EH (cell line): ENCODE measurements at regions not wholly inside any gene's neighbourhood (a gene's known extent, or its start where the extent isn't known, plus 50 kb on each side); places are given as distances from the start of the nearest gene placed in this dataset.
"Not testable (repeated sequence)": the region's sequence is repeated elsewhere in the genome, so short reads cannot be mapped to it uniquely, and the experiment has no call there.

Experiments used
- DNase-seq: peaks from one replicate; pipeline ENCODE4 v3.0.0-alpha.2; 2015; ENCODE audit warnings: low read depth

DNA sequence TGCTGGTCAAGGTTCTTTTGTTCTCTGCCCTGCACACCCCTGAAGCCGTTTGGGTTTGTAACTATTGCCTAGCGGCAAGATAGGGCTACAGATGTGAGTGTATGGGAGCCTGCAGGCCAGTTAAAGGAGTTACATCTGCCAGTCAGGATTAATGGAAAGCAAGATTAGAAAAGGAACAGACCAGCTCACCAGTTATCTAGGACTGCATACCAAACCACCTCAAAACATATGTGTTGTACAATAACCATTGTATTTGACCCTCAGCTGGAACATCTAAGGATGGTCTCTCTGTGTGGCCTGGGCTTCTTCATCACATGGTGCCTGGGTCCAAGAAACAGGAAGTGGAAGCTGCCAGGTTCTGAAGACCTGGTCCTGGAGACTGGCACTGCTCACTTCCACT lies 52.5 kb upstream of the FBXO28 start:
- DNase-seq: no peak

DNA sequence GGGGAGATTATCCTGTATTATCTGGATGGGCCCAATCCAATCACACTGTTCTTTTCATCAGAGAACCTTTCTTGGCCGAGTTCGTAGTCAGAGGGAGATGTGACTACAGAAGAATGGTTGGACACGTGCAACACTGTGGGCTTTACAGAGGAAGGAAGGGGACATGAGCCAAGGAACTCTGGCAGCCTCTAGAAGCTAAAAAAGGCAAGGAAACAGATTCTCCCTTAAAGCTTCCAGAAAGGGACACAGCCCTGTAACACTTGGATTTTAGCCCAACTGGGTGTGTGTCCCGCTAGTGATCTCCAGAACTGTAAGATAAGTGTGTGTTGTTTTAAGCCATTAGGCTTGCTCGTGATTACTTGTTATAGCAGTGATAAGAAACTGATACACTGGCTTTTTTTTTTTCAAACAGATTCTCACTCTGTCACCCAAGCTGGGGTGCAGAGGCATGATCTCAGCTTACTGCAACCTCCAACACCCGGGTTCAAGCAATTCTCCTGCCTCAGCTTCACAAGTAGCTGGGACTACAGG lies 53.9 kb upstream of the FBXO28 start:
- DNase-seq: no peak

DNA sequence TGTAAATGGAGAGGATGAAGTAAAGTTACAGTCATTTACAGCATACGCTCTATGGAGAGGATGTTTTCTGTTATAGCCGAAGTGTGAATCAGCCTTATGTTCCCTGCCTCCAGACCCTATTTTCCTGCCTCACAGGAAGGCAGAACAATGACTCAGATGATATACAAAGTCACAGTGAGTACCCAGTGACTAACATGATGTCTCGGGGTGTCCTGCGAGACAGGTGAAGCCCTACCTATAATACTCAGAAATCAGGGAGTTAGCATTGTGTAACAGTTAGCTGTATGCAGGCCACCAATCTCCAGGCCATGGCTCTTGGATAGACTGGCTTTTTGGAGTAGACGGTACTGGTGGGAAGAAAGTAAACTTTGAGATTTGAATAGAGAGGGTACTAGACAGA lies 55.6 kb upstream of the FBXO28 start:
- DNase-seq: peak; percentile 56

DNA sequence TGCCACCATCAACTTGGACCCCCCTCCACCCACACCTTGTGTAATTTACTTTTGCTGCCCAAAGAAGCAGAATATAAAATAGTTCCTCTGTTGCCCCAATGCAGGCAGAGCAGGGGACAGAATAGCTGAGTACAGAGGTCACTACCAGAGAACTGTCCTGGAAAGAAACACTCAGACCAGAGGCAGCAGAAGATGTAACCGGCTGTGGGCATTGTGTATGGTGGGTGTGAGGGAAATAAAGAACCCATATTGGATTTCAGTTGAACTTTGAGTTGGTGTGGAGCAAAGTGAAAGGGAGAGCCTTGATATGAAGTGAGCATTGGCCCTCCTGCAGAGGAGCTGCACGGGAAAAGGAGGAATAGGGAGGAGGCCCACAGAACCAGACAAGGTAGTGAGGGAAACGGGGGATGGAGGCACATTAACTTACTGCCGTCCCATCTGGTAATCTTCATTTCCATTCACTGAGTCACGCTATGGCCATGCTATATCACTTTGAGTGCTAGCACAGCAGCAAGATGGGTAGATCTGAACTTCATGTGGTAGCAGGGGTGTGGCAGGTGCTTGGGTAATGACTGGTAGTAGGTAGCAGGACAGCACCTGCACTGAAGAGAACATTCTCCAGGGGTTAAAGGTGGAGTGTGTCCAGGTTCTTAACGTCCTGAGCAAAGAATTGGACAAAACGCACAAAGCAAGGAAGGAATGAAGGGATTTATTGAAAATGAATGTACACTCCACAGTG lies 56.3 kb upstream of the FBXO28 start:
- DNase-seq: no peak

DNA sequence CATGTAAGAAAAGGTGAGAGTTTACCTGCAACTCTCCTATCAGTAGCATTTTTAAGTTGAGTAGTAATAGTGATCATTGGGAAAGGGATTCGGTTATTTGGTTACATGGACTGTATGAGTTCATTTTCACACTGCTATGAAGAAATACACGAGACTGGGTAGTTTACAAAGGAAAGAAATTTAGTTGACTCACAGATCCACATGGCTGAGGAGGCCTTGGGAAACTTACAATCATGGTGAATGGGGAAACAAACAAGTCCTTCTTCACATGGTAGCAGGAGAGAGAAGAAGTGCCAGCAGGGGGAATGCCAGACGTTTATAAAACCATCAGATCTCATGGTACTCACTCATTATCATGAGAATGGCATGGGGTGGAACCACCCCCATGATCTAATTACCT lies 59.3 kb upstream of the FBXO28 start:
- DNase-seq: no peak

DNA sequence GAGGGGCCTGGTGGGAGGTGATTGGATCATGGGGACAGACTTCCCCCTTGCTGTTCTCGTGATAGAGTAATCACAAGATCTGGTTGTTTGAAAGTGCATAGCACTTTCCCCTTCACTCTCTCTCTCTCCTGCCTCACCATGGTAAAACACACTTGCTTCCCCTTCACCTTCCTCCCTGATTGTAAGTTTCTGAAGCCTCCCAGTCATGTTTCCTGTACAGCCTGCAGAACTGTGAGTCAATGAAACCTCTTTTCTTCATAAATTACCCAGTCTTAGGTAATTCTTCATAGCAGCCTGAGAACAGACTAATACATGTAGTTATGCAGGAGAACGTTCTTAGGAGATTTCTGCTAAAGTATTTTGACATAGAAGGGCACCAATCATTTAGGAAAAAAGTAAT lies 59.9 kb upstream of the FBXO28 start:
- no peak for DNase-seq

DNA sequence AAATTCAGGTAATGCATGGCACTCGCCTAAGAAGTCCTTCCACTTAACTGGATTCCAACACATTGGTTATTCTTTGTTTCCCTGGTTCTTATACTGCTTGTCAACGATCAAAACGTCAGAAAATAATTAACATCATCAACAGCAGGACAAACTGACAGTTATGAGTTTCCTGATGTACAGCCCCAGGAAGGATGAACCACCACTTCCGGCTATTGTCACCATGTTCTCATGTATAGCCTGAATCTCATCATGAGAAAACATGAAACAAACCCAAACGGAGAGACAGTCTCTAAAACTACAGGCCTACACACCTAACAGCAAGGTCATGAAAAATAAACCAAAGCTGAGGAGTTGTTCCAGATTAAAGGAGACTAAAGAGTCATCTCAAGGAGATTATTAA lies 60.5 kb upstream of the FBXO28 start:
- DNase-seq: no peak

DNA sequence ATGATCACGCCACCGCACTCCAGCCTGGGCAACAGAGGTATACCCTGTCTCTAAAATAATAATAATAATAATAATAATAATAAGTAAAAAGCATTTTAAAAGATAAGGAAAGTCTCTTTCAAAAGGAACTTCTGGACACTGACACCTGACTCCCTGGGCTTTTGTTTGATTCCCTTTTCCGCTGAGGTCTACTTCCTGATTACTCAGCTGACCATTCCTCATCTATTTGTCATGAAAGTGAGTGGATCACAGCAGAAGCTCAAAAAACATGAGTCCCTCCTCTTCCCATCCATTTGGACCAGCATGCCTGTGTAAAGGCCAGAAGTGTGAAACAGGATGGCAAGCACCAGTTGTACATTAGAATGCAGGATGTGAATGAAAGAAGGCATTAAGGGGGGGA lies 61.1 kb upstream of the FBXO28 start:
- DNase-seq: peak; percentile 77

DNA sequence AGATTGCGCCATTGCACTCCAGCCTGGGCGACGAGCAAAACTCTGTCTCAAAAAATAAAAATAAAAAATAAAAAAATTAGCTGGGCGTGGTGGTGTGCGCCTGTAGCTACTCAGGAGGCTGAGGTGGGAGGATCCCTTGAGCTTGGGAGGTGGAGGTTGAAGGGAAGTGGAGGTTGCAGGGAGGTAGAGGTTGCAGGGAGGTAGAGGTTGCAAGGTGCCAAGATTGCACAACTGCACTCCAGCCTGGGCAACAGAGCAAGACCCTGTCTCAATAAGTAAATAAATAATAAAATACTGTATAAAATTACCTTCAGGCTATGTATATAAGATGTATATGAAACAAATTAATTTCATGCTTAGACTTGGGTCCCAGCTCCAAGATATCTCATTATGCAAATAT lies 62.1 kb upstream of the FBXO28 start:
- DNase-seq: not testable (repeated sequence)

DNA sequence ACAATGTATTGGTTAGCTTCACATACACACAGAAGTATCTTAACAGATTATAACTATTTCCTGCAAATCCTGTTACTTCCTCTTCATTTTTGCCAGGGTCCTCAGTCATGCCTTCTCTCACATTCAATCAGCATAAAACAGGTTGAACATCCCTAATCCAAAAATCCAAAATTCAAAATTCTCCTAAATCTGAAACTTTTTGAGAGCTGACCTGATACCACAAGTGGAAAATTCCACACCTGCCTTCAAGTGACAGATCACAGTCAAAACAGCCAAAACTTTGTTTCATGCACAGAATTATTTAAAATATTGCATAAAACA lies 62.9 kb upstream of the FBXO28 start:
- DNase-seq: no peak

DNA sequence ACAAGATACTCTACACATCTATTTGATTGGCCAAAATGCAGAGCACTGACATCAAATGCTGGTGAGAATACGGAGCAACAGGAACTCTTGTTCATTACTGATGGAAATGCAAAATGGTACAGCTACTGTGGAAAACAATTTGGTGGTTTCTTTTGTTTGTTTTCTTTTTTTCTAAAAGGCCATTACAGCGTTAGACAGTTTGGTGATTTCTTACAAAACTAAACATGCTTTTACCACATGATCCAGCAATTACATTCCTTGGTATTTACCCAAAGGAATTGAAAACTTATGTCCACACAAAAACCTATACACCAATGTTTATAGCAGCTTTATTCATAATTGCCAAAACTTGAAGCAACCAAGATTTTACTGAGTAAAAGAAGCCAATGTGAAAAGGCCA lies 66.4 kb upstream of the FBXO28 start:
- peak; percentile 83 for DNase-seq

DNA sequence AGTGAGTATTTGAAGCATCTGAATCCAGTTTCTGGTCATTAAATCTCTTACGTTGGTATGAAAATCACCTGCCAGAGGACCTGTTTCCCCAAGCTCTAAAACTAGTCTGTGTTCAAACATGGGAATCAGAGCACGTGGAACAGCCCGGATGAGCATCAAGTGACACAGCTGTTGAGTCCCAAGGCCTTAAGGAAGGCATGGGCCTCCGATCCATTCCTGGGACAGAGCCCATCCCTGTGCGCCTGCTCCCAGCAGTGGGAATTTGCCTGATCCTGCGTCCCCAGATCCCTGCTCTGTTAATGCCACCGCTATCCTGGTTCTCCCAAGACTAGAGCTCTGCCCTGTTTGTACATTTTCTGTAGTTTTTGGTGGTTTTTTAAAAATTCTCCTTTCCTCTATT lies 68.4 kb upstream of the FBXO28 start:
- DNase-seq: no peak

DNA sequence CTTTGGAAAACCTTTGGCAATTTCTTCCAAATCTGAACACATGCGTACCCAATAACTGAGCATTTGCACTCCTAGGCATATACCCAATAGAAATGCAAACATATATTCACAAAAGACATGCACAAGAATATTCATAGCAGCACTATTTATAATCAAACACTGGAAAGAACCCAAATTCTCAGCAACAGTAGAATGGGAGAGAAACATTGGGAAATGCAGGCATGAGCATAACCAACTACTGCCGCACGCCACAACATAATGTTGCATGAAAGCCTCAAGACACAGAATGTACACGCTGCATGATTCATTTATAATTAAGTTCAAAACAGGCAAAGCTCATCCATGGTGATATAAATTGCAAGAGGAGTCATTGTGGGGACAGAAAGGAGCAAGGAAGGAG lies 69.5 kb upstream of the FBXO28 start:
- no peak for DNase-seq

DNA sequence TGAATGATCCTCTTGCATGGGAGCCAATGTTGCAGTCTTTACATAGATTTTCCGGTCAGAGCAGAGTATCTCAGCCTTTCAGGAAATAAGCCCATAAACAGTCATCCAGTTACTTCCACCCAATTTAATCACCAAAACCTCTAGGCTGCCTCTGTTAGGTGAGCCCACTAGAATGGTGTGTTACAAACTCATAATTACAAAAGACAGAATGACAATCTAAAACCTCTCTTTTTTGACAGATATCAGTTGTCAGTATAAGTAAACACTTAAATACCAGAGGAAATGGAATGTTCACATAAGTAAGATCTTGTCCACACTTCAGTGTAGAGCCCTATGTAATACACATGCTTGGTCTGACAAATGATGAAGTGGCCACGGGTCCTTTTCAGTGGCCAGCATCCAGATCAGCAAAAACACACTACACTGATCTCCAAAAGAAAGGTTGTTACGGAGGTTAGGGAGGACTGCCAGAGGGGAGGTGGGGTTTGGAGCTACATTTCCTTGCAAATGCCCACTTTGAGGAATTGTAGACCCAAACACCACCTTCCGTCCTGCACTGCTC lies 71.3 kb upstream of the FBXO28 start:
- DNase-seq: no peak

DNA sequence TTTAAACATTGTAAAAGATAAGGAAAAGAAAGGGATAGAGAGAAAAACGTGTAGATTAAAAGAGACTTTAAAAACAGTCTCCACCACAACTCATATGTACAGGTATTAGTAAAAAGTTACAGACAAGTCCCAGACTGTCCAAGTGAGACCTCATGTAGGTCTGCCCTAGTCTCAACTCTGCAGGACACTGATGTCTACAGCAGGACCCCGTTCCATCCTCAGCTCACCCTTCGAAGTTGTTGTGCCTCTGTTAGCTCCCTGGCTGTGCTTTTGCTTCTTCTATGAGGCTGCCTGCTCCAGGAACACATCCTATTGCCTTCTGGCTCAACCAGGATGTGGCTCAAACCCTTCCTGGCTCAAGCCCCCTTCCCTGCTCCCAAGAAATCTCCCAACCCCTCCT lies 72.9 kb upstream of the FBXO28 start:
- no peak for DNase-seq

DNA sequence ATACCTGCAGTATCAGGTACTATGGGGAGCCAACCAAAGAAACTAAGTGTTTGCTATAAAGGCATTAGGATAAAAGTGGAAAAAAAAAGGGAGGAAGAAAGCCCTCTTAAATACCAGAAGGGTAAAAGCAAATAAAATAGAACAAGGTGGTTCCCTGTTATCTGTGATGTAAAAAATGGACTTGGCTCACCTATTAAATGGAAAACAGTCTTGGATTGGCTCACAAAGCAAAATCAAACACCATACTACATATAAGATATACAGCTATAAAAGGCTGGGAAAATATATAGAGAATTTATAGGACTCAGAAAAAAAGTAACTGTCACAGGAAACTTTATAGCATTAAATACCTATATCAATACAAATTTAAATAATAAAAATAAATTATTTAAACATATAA lies 73.5 kb upstream of the FBXO28 start:
- not testable (repeated sequence) for DNase-seq

DNA sequence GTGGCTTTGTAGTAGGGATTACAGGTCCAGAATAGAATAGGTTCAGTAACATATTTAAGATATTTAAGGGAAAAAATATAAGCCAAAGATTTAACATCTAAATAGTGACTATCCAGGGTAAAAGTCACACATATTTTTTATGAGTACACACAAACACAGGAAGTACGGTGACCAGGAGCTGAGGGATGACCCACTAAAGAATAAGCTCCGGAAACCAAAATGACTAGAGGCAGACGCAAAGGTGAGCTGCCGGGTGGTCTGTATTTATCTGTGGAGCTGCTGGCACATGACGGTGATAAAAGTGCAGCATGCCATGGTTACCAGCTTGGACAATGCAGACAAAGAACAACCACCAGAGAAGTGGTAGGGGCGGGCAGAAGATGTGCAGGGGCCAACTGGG lies 73.9 kb upstream of the FBXO28 start:
- DNase-seq: not testable (repeated sequence)

DNA sequence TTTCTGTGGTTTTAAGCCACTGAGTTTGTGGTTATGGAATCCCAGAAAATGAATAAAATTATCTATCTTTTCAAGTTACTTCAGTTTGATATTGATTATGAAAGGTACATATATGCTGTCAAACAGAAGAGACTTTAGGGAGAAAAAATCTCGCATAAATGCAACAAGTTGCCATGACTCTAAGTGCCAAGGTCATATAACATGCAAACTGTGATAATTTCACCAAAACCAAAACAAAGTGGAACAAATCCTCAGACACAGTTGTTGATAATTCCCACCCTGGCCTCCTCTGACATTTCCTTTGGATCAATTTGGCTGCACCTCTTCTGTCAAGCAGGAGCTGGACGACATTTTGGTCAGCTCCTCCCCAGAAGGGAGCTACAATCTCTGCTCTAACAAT lies 75.1 kb upstream of the FBXO28 start:
- DNase-seq: not testable (repeated sequence)

DNA sequence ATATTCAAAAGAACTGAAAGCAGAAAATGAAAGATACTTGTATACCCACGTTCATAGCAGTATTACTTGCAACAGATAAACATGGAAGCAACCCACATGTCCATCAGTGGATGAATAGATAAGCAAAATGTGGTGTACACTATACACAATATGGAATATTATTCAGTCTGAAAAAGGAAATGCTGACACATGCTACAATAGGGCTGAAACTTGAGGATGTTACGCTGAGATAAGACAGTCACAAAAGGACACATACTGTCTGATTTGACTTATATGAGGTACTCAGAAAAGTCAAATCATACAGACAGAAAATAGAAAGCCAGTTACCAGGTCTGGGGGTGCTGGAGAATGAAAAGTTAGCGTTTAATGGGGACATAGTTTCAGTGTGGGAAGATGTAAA lies 76.5 kb upstream of the FBXO28 start:
- DNase-seq: not testable (repeated sequence)

DNA sequence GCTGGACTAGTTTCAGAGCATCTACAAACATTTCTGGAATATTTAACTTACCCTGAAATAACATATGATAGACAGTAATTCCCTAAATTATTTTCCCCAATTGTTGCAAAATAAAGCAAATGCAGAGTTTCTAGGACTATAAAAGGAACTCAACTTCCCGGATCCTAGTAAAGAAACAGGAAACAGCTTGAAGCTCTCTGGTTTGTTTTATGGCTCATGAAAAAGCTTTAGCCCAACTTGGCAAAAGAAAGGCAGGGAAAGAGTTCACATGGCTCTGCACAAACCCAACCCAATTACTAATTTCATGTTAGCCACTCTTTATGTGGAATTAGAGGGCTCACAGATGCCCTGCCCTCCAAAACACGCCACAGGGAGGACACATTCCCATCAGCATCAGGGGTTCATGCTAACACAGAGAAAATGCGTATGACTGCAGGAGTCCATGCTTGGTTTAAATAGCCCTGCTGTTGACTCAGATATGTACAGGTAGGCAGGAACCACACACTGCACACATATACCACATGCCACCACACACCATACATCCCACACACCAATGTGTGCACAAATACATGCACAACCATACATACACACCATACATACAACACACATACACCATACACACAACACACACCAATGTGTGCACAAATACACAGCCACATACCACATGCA lies 81.2 kb upstream of the FBXO28 start:
- DNase-seq: not testable (repeated sequence)

DNA sequence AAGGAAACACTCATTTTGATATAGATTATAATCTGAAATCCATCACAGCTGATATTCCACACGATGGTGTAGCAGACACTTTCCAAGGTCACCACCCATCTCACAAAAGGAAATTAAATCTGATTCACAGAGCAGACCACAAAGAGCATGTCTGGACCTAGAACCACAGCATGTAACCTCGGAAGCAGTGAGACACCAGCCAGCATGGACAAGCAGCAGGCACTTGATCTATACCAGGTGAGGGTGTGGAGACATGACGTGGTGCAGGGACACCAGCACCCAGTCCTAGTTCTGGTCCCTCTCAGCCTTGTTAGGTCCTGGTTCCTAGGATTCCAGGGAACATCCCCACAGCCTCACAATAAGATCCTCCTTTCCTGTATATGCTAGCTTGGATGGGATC lies 81.9 kb upstream of the FBXO28 start:
- not testable (repeated sequence) for DNase-seq

DNA sequence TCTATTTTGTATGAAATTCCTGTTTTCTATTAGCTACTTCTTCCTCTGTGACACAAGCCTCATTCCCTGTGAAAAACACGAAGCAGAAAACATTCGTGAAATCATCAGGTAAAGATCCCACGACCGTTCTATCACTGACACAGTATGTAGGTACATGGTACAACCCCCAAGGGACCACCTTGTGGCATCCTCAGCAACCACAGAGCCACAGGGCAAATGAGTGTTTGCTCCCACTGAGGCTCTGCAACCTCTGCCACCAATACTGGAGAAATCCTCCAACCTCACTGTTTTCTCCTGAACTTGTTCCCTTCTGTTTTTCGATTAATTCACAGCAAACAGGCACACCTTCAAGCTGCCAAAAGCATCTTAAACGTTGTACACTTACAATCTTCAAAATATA lies 83.7 kb upstream of the FBXO28 start:
- DNase-seq: not testable (repeated sequence)

DNA sequence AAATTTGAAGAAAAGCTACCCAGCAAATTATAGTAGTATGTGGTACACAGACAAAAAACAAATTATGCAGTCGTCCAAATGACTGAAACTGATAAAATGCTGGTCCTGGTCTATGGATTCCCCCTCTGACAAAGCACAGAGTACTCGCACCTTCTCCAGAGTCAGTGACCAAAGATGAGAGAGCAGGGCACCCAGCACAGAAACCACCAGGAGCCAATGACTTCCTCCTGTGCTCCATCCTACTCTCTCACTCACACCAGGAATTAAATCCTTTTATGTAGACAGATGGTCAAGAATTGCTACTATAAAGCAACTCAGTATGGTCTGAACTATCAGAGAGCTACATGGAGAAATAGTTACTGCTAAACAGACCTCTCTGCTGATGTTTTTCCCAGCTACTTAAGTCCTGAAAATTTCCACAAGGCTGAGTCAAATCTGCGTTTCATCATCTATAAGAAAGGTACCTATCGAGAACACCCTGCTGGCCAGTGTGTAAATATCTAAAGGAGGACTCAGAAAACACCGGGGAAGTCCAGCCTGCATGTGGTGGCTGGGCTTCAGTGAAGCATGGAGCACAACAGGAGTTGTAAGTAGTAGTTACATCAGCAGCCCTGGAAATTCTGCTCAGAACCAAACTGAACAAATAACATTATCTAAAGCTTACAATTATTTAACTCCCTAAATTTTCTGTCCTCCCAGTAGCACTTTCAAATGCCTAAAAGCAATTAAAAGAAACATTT lies 84.5 kb upstream of the FBXO28 start:
- DNase-seq: not testable (repeated sequence)
